ENCODE measurements at regions not wholly inside any gene's neighbourhood (a gene's known extent, or its start where the extent isn't known, plus 50 kb on each side); places are given as distances from the start of the nearest gene placed in this dataset.
"Not testable (repeated sequence)": the region's sequence is repeated elsewhere in the genome, so short reads cannot be mapped to it uniquely, and the experiment has no call there.

DNA sequence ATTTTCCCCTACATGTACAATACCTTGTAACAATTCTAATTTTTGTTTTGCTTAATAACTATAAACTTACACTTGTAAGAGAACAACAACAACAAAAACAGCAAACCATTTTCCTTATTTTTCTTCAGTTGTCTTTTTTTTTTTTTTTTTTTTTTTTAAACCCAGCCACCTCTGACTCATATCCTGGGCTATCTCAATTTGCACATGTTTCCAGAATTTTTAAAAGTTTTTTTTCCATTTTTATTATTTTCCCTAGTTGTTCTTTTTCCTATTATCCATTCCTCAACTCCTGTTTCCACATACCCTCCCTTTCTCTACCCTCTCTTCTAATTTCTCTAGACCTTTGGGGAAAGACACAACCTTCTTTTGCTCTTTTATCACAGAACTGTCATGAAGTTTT lies 112.5 kb downstream of the EFEMP1 start:
- DNase-seq: no peak

DNA sequence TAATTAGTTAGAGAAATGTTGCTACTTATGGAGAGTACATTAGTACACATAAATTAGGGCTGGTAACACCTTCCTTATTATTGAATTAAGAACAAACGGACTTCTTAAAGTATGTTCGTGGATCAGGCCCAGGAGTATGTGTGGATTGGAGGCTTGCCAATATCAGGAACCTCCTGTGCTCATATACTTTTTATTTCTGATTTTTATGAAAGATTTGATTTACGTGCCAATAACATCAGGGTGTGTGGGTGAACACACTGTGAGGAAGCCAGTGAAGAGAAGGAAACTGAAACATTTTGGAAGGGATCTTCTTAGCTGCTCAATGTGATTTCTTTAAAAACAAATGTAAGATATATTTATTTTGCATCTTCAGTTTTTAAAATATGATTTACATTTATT lies 113.0 kb downstream of the EFEMP1 start:
- no peak for DNase-seq

DNA sequence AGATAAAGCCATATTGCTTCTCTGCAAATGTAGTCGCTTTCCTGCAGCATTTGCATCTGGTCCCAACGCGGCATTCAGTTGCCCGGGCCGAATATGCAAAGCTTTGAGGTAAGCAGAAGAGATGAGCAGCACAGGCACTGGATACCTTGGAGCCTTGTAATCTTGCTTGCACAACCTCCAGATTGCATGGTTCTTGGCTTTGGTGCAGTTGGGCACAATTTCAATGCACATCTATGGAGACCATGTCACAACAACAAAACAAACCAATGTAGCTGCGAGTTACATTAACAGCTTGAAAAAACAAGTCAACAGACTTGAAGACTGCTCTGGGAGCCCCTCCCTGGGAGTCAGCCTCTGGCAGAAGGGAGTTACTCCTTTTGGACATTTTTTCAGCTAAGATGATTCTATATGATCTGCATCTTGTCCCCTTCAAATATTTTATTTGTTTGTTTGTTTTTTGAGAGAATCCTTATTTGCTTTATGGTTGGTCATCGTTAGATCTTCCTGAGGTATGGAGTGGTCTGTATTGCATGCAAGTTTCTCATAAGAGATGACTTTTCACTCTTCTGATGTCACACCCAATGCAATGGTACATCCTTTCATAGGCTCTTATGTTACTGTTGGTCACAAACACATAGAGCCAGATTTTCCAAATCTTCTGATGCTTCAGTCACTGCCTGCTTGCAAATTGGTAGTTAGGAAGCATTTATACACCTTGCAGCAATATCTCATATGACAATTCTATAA lies 113.5 kb downstream of the EFEMP1 start:
- no peak for DNase-seq

DNA sequence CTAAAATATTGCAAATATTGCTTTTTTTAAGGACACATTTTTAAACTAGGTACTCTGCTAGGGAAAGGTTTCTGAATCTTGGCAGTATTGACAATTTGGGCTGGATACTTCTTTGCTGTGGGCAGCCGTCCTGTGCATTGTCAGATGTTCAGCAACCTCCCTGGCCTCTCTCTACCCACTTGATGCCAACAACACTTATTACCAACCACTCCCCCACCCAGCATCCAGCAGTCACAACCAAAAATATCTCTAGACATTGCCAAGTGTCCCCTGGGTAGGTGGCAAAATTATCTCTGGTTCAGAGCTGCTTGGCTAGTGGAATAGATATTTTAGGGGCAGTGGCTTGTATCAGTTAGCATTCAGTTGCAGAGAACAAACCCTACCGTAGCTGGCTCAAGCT lies 114.3 kb upstream of the PNPT1 start:
- no peak for DNase-seq

DNA sequence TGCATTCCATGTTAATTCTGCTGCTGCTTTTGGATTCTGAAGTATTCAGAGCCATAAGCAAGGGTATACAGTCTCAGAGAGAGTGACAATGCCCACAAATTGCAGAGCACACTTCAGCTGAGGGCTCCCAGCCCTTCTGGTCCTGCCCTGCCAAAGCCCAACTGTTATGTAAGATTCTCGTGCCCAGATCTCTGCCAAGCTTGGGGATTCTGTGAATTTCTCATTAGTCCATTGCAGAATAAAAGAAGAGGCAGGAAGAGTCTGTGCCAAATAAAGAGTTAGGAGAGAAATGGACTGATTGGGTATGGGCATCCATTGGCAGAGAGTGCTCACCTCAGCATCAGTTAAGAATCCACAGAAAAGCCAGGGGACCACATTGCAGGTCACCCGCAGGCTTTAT lies 112.0 kb upstream of the PNPT1 start:
- DNase-seq: no peak

DNA sequence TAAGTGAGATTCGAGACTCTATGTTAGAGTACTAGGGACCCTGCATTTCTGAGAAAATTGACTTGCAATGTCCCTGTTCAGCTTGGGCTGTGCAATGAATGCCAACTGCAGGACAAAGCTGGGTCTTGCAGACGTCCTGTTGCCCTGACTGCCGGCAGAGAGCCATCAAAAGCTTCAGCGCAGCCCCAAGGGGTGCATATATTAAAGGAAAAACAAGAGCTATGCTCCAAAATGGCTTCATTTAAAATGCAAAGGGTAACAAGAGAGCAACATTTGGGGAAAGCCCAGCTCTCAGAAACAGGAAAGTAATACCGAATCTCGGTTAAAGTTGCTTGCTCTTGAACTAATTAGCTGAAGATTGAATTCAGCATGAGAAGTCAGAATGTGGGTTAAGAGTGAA lies 110.9 kb upstream of the PNPT1 start:
- DNase-seq: no peak

DNA sequence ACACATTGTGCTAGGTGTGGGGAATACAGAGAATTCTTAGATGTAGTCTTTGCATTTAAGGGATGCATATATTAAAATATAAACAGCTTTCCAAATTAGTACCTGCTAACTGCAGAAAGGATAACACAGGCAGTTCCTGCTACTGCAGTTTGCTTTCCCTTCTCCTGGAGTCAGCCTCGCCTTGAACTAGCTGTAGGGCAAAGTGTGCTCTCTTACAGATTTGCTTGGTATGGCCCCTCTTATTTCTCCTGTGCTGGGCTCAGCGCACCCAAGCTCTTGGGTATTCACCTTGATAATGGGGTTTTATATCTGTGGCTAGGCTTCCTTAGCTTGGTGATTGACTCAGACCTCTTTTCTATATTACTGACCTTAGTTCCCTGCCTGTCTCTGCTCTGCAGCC lies 108.4 kb upstream of the PNPT1 start:
- DNase-seq: no peak

DNA sequence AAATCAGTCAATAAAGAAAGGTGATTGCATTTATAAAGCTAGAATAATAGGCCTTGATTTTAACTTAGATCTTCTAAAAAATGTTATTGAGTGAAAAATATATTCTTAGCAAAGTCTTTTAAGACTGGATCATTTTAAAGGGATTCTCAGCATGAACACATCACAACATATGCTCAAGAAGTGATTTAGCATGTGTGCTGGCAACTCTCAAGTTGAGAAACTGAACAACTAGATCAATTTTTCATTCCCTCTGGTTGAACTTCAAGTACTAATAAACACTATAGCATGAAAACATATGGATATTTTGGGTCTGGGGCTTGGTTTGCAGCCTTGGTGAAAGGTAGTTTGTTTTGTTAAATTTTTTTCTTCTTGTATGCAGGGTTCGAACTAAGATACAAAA lies 107.8 kb upstream of the PNPT1 start:
- DNase-seq: no peak

DNA sequence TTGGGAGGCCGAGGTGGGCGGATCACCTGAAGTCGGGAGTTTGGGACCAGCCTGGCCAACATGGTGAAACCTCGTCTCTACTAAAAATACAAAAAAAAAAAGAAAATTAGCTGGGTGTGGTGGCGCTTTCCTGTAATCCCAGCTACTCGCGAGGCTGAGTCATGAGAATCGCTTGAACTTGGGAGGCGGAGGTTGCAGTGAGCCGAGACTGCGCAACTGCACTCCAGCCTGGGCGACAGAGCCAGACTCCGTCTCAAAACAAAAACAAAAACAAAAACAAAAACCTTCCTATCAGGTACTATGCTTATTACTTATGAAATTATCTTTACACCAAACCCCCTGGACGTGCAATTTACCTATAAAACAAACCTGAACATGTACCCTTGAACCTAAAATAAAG lies 106.0 kb upstream of the PNPT1 start:
- not testable (repeated sequence) for DNase-seq

DNA sequence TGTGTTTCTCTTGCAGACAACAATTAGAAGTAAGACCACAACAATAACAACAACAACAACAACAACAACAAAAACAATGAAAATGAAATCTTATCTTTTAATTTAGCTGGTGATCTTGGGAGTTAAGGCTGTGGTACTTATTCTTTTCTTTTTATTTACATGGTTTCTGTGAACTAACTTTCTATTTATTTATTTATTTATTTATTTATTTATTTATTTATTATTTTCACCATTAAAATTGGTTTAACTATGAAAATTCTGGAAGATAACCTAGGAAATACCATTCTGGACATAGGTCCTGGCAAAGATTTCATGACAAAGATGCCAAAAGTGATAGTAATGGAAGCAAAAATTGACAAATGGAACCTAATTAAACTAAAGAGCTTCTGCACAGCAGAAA lies 102.5 kb upstream of the PNPT1 start:
- no peak for DNase-seq

DNA sequence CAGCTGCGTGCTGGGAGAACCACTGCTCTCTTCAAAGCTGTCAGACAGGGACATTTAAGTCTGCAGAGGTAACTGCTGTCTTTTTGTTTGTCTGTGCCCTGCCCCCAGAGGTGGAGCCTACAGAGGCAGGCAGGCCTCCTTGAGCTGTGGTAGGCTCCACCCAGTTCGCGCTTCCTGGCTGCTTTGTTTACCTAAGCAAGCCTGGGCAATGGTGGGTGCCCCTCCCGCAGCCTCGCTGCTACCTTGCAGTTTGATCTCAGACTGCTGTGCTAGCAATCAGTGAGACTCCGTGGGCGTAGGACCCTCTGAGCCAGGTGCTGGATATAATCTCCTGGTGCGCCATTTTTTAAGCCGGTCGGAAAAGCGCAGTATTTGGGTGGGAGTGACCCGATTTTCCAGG lies 100.0 kb upstream of the PNPT1 start:
- DNase-seq: not testable (repeated sequence)

DNA sequence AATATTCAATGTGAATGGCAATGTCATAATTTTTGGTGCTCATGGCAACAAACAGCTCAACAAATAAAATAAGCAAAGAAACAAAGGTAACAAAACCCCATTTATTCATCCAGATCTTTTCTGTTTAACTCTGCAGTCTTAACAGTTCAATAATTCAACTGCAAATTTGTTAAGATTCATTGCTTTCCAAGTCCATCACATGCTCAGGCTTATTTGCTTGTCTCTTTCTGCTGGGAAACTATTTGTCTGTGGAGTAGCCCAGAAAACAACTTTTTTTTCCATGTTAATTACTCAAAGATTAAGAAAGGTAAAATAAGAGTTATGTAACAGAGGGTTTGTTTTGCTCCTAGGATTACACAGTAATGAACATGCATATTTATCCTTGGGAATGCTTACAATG lies 92.6 kb upstream of the PNPT1 start:
- no peak for DNase-seq

DNA sequence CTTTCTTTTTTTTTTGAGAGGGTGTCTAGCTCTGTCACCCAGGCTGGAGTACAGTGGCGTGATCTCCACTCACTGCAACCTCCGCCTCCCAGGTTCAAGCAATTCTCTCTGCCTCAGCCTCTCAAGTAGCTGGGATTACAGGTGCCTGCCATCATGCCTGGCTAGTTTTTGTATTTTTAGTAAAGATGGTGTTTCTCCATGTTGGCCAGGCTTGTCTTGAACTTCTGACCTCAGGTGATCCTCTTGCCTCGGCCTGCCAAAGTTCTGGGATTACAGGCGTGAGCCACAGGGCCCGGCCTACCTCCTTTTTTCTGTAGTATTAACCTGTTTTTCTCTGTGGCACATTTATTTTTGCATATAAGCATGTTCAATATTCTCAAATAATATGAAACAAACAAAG lies 90.1 kb upstream of the PNPT1 start:
- not testable (repeated sequence) for DNase-seq

DNA sequence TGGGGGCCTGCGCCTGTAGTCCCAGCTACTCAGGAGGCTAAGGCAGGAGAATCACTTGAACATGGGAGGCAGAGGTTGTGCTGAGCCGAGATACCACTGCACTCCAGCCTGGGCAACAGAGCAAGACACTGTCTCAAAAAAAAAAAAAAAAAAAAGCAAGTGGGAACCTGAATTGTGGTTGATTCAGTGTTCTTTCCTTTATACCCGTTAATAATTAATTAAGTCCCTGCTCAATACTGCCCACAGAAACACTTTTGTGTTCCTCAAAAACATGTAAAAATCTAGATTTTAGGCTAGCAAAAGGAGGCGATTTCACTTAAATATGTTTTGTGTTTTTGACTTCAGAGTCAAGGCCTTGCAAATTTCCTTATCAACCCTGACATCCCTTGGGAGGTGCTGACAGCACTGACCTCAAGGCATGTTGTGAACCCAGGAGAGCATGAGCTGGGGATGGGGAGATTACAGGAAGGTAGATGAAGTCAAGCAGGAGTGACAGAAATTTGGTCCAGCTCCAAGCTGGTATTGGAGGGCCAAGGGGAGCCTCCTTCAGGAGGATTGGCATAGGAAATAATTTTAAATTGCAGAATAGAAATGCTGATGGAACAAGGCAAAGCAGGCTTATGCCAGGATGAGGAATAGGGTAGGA lies 89.0 kb upstream of the PNPT1 start:
- DNase-seq: no peak

DNA sequence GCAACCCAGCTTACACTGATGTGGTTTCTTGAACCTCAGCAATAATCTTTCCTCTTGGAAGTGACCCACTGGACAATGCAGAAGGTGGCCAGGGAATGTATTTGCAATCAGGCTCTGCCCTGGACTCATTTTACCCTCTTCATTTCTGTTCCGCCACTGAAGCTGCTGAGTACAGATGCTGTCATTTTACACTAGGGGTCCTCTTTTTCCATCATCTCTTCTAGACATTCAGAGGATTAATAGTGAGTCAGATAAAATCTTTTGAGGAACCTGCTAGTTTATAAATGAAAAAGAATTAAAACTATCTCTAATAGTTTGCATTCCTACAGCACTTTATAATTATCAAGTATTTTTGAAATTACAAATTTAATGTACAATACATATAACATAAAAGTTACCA lies 87.9 kb upstream of the PNPT1 start:
- no peak for DNase-seq

DNA sequence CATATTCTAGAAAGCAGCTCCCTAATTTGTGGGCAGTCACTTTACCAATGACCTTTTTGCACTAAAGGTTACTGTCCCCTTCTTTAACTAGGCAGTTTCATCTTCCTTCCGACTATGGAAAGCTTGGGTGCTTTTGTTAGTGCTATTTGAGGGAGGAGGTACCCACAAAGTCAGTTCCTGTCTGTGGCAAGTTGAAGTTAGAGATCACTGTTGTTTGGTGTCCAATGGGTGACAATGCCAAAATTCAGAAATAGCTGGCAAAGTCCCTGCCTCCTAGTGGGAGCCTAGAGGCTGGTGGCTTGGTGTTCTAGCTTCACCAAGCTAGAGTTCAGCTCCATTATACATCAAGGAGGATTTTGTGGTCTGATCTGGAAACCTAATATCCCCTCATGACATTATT lies 87.1 kb upstream of the PNPT1 start:
- DNase-seq: no peak

DNA sequence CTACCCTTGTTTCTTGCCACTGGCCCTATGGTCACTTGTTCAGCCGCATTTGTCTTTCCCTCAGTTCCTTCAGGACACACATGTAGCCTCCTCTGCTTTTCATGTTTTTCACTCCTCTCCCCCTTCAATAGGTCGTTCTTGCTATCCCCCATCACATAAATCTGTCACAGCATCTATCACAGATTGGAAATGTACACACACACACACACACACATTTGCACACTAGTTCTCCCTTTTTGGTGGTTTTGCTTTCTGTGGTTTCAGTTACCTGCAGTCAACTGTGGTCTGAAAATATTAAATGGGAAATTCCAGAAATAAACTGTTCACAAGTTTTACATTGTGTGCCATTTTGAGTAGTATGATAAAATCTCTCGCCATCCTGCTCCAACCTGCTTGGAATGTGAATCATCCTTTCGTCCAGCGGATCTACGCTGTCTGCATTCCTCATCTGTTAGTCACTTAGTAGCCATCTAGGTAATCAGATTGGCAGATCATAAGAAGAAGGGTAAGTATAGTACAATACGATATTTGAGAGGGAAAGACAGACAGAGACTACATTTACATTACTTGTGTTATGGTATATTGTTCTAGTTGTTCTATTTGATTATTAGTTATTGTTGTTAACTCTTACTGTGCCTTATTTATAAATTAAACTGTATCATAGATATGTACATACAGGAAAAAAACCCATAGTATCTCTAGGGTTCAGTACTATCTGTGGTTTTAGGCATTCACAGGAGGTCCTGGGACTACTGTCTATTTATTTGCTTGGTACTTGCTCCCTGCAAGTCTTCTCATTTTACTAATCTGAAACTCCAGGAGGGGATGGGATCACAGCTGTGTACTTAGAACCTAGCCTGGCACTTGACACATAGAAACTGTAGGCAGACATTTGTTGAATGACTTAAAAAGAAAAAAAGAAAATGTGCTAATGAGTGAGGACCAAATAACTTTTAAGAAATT lies 86.1 kb upstream of the PNPT1 start:
- no peak for DNase-seq

DNA sequence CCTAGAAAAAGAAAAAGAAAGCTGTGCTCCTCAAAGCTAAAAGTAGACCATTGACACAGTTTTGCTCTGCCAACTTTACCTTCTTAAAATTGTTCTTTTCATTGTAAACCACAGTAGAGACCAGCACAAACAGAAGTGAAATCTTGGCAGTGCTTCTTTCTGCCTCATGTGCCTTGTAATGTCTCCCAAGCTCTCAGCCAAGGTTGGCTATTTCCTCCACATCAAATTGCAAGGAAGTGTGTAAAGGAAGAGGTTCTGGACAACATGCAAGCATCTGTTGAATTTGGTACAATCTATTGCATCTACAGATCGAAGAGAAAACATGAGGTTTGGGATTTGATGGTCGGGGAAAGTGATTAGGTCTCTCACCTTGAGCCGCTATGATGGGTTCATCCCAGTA lies 83.3 kb upstream of the PNPT1 start:
- no peak for DNase-seq

DNA sequence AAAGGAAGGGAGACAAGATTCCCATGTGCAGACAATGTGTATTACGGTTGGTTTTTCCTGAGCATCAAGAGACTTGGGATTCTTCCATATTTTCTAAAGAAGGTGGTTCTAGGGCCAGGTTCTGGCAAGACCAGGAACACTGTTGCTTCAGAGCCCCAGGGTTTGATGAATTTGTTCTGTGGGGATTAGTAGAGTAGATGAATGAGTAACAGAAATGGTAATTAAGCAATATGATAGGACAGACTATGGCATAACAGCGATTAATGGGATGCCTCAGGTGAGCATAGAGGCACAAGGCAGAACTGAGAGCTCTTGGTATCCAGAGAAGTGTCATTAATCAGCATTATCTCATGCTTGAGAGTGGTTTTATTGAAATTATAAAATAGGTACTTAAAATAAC lies 82.8 kb upstream of the PNPT1 start:
- DNase-seq: no peak

DNA sequence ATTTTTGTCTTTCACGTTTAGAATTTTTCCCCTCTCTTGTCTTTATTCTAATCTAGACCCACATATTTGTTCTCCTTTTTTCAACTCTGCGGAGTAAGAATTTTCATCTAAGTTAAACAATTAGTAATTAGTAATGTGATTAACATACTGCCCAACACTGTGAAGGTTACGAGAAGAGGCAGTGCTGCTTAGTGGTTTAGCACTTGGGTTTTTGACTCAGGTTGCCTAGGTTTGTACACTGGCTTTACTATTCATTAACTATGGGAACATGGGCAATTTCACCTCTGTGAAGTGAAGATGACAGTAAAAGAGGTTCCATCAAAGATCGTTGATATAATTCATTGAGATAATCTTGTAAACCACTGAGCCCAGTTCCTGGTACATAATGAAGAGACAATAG lies 82.2 kb upstream of the PNPT1 start:
- no peak for DNase-seq

DNA sequence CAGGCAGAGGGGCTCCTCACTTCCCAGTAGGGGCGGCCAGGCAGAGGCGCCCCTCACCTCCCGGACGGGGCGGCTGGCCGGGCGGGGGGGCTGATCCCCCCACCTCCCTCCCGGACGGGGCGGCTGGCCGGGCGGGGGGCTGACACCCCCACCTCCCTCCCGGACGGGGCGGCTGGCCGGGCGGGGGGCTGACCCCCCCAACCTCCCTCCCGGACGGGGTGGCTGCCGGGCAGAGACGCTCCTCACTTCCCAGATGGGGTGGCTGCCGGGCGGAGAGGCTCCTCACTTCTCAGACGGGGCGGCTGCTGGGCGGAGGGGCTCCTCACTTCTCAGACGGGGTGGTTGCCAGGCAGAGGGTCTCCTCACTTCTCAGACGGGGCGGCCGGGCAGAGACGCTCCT lies 80.0 kb upstream of the PNPT1 start:
- not testable (repeated sequence) for DNase-seq

DNA sequence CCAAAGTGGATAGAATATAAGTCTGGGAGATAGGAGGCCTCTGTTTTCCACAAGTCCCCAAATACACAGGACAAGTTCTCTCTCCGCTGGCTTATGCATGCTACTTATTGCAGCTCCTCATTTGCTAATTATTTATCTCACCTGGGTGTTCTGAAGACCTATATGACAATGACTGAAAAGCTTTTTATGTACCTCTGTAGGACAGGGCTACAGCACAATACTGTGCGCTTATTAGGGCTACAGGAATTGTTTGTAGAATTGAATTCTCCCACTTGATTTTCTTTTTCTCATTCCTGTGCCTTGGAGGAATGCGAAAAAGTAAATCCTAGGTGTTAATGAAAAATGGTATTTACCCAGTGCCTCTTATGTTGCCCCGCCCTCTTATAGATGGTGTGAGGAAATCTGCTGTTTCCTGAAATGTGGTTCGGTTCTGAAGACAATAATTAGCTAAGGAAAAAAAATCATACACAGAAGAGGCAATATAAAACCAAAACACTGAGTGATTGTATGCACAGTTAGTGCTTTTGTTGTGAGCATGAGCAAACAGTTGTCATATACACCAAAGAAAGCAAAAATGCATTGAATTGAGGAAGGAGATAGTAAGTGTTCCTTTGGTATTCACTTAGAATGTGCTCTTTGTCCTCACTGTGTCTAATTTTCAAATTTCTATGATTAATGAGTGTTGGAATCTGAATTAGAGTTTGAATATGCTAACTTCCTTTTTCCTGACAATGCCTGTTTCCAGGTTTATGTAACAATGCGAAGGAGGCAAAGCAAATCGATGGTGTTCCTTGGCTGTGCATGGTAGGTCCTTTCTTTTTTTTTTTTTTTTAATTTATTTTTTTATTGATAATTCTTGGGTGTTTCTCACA lies 78.7 kb upstream of the PNPT1 start:
- DNase-seq: no peak

DNA sequence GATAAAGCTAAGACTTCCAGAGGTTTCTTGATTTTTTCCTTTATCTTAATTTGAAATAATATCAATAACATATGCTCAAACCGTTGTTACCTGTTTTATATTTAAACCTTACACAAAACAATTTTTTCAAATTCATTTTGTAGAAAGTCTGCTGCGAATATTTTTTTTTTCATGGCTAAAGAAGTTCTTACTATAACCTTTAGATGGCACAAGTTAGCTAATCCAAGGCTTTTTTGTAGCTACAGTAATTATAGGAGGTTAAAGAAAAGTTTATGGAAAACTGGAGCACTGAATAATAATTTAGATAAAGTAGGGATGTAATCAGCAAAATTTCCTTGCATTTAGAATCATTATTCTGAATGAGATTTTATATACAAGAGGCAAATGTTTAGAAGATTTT lies 78.0 kb upstream of the PNPT1 start:
- peak; percentile 17 for DNase-seq

Measured in NCI-H1417 treated with DMSO at 0.1 percent for 48 hours (cell line).